AG04449 (cell line): ENCODE measurements at regions not wholly inside any gene's neighbourhood (a gene's known extent, or its start where the extent isn't known, plus 50 kb on each side); places are given as distances from the start of the nearest gene placed in this dataset.

Experiments
- CTCF ChIA-PET: fragments of 350-600 bp; formaldehyde crosslinking; extraction: SDS; loops from one replicate; lab custom pipeline; 2021; ENCODE audit warnings: antibody characterized with exemption; lab: Yijun Ruan, JAX
- POLR2A ChIA-PET: fragments of 400-600, 350-600 bp; formaldehyde crosslinking; extraction: SDS; loops from one replicate; lab custom pipeline; 2020; ENCODE audit warnings: antibody characterized with exemption, inconsistent platforms; lab: Yijun Ruan, JAX
- DNase-seq: peaks from one replicate; pipeline ENCODE4 v3.0.0-alpha.2; 2010; ENCODE audit warnings: low read depth, low spot score
- H3K4me3 ChIP-seq: 2 replicates; pipeline ENCODE4 v1.5.1; 2011; ENCODE audit warnings: low read depth, mild to moderate bottlenecking, control low read depth, low read length
- CTCF ChIP-seq: IDR thresholded peaks from one replicate; pipeline ENCODE4 v1.5.1; 2011; ENCODE audit warnings: mild to moderate bottlenecking, moderate library complexity, low read length, control low read depth, inconsistent platforms; ENCODE audit not compliant: insufficient read depth; ENCODE audit errors: missing control alignments

- no peak for DNase-seq
- H3K4me3 ChIP-seq = no peak overlapping the region
- TF ChIP-seq CTCF = no peak
- ChIA-PET CTCF (no interaction called here), POLR2A (no interaction called here)
Observed at GRCh38 chr19:28667348-28667977, 545.5 kb downstream of the UQCRFS1 start.

- DNase-seq = no peak
- POLR2A ChIA-PET = no interaction called here
- CTCF ChIA-PET = no interaction called here
- H3K4me3 ChIP-seq = no peak overlapping the region
- no peak for TF ChIP-seq CTCF
Observed at GRCh38 chr19:28665748-28666147, 547.2 kb downstream of the UQCRFS1 start.

GRCh38 chr19:28656644-28657043, 556.3 kb downstream of the UQCRFS1 start:
- H3K4me3 ChIP-seq = no peak overlapping the region
- POLR2A ChIA-PET = no interaction called here
- no peak for TF ChIP-seq CTCF
- DNase-seq = no peak
- CTCF ChIA-PET = no interaction called here

- no peak overlapping the region for H3K4me3 ChIP-seq
- no peak for TF ChIP-seq CTCF
- POLR2A ChIA-PET = no interaction called here
Observed at GRCh38 chr19:28655054-28655453, 557.9 kb downstream of the UQCRFS1 start.

GRCh38 chr19:28652765-28653164, 560.2 kb downstream of the UQCRFS1 start:
- ChIA-PET CTCF (no interaction called here), POLR2A (no interaction called here)
- no peak for DNase-seq
- H3K4me3 ChIP-seq = no peak overlapping the region
- no peak for TF ChIP-seq CTCF

More at GRCh38 chr19:28655054-28655453, 557.9 kb downstream of the UQCRFS1 start:
- CTCF ChIA-PET = no interaction called here
- DNase-seq = no peak

GRCh38 chr19:28646629-28647028, 566.3 kb downstream of the UQCRFS1 start:
- no peak for TF ChIP-seq CTCF
- DNase-seq = no peak
- H3K4me3 ChIP-seq = no peak overlapping the region
- CTCF ChIA-PET = no interaction called here
- POLR2A ChIA-PET = no interaction called here
